NCI-H1930 (cell line): ENCODE measurements at regions not wholly inside any gene's neighbourhood (a gene's known extent, or its start where the extent isn't known, plus 50 kb on each side); places are given as distances from the start of the nearest gene placed in this dataset.

Source experiments
- DNase-seq, 2 experiments: peaks; one replicate each; lab custom pipeline; 2025; lab: John Stamatoyannopoulos, UW

GRCh38 chr11:113579292-113579940, 104.2 kb upstream of the DRD2 start:
- DNase-seq: no peak

- DNase-seq: no peak
These were observed 103.6 kb upstream of the DRD2 start for GRCh38 chr11:113578715-113579250.

GRCh38 chr11:113578033-113578380, 102.8 kb upstream of the DRD2 start:
- no peak for DNase-seq

- no peak for DNase-seq
These were observed 102.3 kb upstream of the DRD2 start for GRCh38 chr11:113577356-113578032.

- no peak for DNase-seq
These were observed 99.4 kb upstream of the DRD2 start for GRCh38 chr11:113574586-113574985.

- DNase-seq: no peak
These were observed 99.0 kb upstream of the DRD2 start for GRCh38 chr11:113574171-113574570.

- no peak for DNase-seq
These were observed 97.0 kb upstream of the DRD2 start for GRCh38 chr11:113572136-113572735.

- DNase-seq: no peak
These were observed 96.3 kb upstream of the DRD2 start for GRCh38 chr11:113571531-113571930.

- no peak for DNase-seq
These were observed 95.7 kb upstream of the DRD2 start for GRCh38 chr11:113570906-113571305.

- no peak for DNase-seq
These were observed 94.2 kb upstream of the DRD2 start for GRCh38 chr11:113569391-113569790.

- DNase-seq: no peak
These were observed 93.4 kb upstream of the DRD2 start for GRCh38 chr11:113568566-113568965.

GRCh38 chr11:113567867-113568544, 92.8 kb upstream of the DRD2 start:
- no peak for DNase-seq

- DNase-seq: no peak
These were observed 91.9 kb upstream of the DRD2 start for GRCh38 chr11:113567097-113567496.

- no peak for DNase-seq
These were observed 89.4 kb upstream of the DRD2 start for GRCh38 chr11:113564527-113565130.

GRCh38 chr11:113563766-113564526, 88.7 kb upstream of the DRD2 start:
- no peak for DNase-seq

GRCh38 chr11:113562981-113563461, 87.8 kb upstream of the DRD2 start:
- no peak for DNase-seq

GRCh38 chr11:113562576-113562975, 87.4 kb upstream of the DRD2 start:
- DNase-seq: no peak

- DNase-seq: no peak
These were observed 82.7 kb upstream of the DRD2 start for GRCh38 chr11:113557926-113558325.

- no peak for DNase-seq
These were observed 80.8 kb upstream of the DRD2 start for GRCh38 chr11:113556036-113556435.

GRCh38 chr11:113555071-113555619, 79.9 kb upstream of the DRD2 start:
- no peak for DNase-seq

- no peak for DNase-seq
These were observed 79.3 kb upstream of the DRD2 start for GRCh38 chr11:113554526-113554925.
